ENCODE measurements at regions not wholly inside any gene's neighbourhood (a gene's known extent, or its start where the extent isn't known, plus 50 kb on each side); places are given as distances from the start of the nearest gene placed in this dataset.
A peak's percentile ranks its signal among the peaks of the same experiment; 100 is the strongest.

GRCh38 chr6:3663811-3664210, 87.7 kb downstream of the PXDC1 start:
- DNase-seq (ENCODE audit: extremely low spot score, unreplicated experiment), result no peak
- H3K4me1 Mint-ChIP-seq (ENCODE audit: unreplicated experiment), result peaks cover 20% of the 10 kb centered on the region
- TF ChIP-seq CTCF (conservative IDR thresholded peaks at IDR 0.05), result no peak
- peaks cover 3% of the 10 kb centered on the region for H3K27me3 Mint-ChIP-seq
- H3K4me3 Mint-ChIP-seq, result no peak overlapping the region
- peaks cover 5% of the 10 kb centered on the region for H3K9me3 Mint-ChIP-seq
- no peak overlapping the region for H3K27ac Mint-ChIP-seq
- no peaks in the 10 kb centered on the region for H3K36me3 Mint-ChIP-seq

GRCh38 chr6:3663081-3663480, 88.4 kb downstream of the PXDC1 start:
- peaks cover 20% of the 10 kb centered on the region for H3K4me1 Mint-ChIP-seq (ENCODE audit: unreplicated experiment)
- no peak for TF ChIP-seq CTCF (conservative IDR thresholded peaks at IDR 0.05)
- no peak for DNase-seq (ENCODE audit: extremely low spot score, unreplicated experiment)
- no peaks in the 10 kb centered on the region for H3K36me3 Mint-ChIP-seq
- no peak overlapping the region for H3K27ac Mint-ChIP-seq
- H3K9me3 Mint-ChIP-seq, result peaks cover 6% of the 10 kb centered on the region
- H3K4me3 Mint-ChIP-seq, result no peak overlapping the region
- peaks cover 3% of the 10 kb centered on the region for H3K27me3 Mint-ChIP-seq

DNA sequence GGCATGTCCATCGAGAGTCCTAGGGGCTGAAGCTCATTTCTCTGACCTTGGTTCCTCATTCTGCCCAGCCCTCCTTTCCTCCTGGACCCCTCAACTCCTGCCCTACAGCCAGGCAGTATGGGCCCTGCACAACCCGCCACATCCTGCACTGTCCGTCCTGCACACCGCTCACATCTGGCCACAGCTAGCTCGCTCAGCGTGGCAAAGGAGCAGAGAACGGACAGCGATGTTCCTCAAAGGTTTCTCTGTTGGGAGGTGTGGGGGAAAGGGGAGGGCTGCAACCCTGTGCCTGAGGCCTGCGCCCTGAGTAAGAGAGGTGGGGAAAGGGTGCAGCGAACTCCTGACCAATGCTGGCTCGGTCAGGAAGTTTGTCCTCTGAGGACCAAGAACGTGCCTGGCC, 90.1 kb downstream of the PXDC1 start:
- H3K4me3 Mint-ChIP-seq, result no peak overlapping the region
- peaks cover 3% of the 10 kb centered on the region for H3K27me3 Mint-ChIP-seq
- no peak overlapping the region for H3K27ac Mint-ChIP-seq
- no peak for TF ChIP-seq CTCF (conservative IDR thresholded peaks at IDR 0.05)
- no peak for DNase-seq (ENCODE audit: extremely low spot score, unreplicated experiment)
- H3K4me1 Mint-ChIP-seq (ENCODE audit: unreplicated experiment), result peaks cover 20% of the 10 kb centered on the region
- peaks cover 5% of the 10 kb centered on the region for H3K9me3 Mint-ChIP-seq
- H3K36me3 Mint-ChIP-seq, result no peaks in the 10 kb centered on the region

GRCh38 chr6:3660473-3660872, 91.0 kb downstream of the PXDC1 start:
- peaks cover 5% of the 10 kb centered on the region for H3K9me3 Mint-ChIP-seq
- TF ChIP-seq CTCF (conservative IDR thresholded peaks at IDR 0.05), result no peak
- no peak overlapping the region for H3K4me3 Mint-ChIP-seq
- H3K36me3 Mint-ChIP-seq, result no peaks in the 10 kb centered on the region
- no peak for DNase-seq (ENCODE audit: extremely low spot score, unreplicated experiment)
- H3K27me3 Mint-ChIP-seq, result peaks cover 3% of the 10 kb centered on the region
- H3K4me1 Mint-ChIP-seq (ENCODE audit: unreplicated experiment), result peaks cover 18% of the 10 kb centered on the region
- peak overlapping the region; percentile 22 for H3K27ac Mint-ChIP-seq

- no peak overlapping the region for H3K4me3 Mint-ChIP-seq
- H3K27ac Mint-ChIP-seq, result no peak overlapping the region
- H3K4me1 Mint-ChIP-seq (ENCODE audit: unreplicated experiment), result peaks cover 10% of the 10 kb centered on the region
- DNase-seq (ENCODE audit: extremely low spot score, unreplicated experiment), result no peak
- no peak for TF ChIP-seq CTCF (conservative IDR thresholded peaks at IDR 0.05)
- no peaks in the 10 kb centered on the region for H3K36me3 Mint-ChIP-seq
- H3K9me3 Mint-ChIP-seq, result peaks cover 5% of the 10 kb centered on the region
- peaks cover 3% of the 10 kb centered on the region for H3K27me3 Mint-ChIP-seq
Measured at GRCh38 chr6:3659748-3660147, 91.8 kb downstream of the PXDC1 start.

GRCh38 chr6:3656076-3656475, 95.4 kb downstream of the PXDC1 start:
- no peak for TF ChIP-seq CTCF (conservative IDR thresholded peaks at IDR 0.05)
- Mint-ChIP-seq H3K27me3 (no peaks in the 10 kb centered on the region), H3K4me1 (ENCODE audit: unreplicated experiment) (peaks cover 4% of the 10 kb centered on the region), H3K27ac (no peak overlapping the region), H3K4me3 (no peak overlapping the region), H3K9me3 (peaks cover 5% of the 10 kb centered on the region), H3K36me3 (no peaks in the 10 kb centered on the region)
- DNase-seq (ENCODE audit: extremely low spot score, unreplicated experiment), result no peak
